GM12878 (cell line): ENCODE measurements at regions not wholly inside any gene's neighbourhood (a gene's known extent, or its start where the extent isn't known, plus 50 kb on each side); places are given as distances from the start of the nearest gene placed in this dataset.

Experiments used
- ATAC-seq: fragments of 200-7000 bp; cut with Tn5 transposase; 3 replicates; pipeline ENCODE4 v1.9.1; 2020; ENCODE audit warnings: mild to moderate bottlenecking, moderate library complexity
- BruUV-seq: library from RNA; stranded (reverse); fragments of 400-500 nt; replicated peaks from 2 replicates; lab custom pipeline; 2021; lab: Mats Ljungman, UMichigan
- CTCF ChIA-PET: fragments of 300-600 bp; sonication (Branson Sonifier 250); formaldehyde crosslinking; extraction: SDS; loops from one replicate; lab custom pipeline; 2021; ENCODE audit warnings: inconsistent platforms; lab: Yijun Ruan, JAX
- POLR2A ChIA-PET: fragments of 350-600 bp; formaldehyde crosslinking; extraction: SDS; loops from one replicate; lab custom pipeline; 2021; ENCODE audit warnings: inconsistent platforms; lab: Charles Lee
- RAD21 ChIA-PET: fragments of 300-600 bp; sonication (Branson Sonifier 250); formaldehyde crosslinking; loops from one replicate; lab custom pipeline; 2023; ENCODE audit warnings: antibody characterized with exemption; ENCODE audit not compliant: unreplicated experiment; lab: Charles Lee
- SMC1A ChIA-PET: fragments of 300-600 bp; sonication (Branson Sonifier 250); formaldehyde crosslinking; loops from one replicate; lab custom pipeline; 2023; ENCODE audit not compliant: unreplicated experiment, uncharacterized antibody; lab: Charles Lee
- DNase-seq: peaks from one replicate; pipeline ENCODE4 v3.0.0-alpha.2; 2011; ENCODE audit warnings: low read depth, low spot score
- FAIRE-seq: peaks from 3 replicates; lab custom pipeline; 2011; peaks lifted over from hg19 to GRCh38; lab: Jason Lieb, UNC
- H2AFZ ChIP-seq: 2 replicates; pipeline ENCODE4 v1.6.0; 2011; ENCODE audit warnings: low read depth, low read length, control low read depth; ENCODE audit not compliant: control insufficient read depth
- H3K27ac ChIP-seq: 2 replicates; pipeline ENCODE4 v1.5.1; 2011; ENCODE audit warnings: control low read depth; ENCODE audit not compliant: control insufficient read depth, insufficient read depth
- H3K27me3 ChIP-seq, 2 experiments: replicated peaks in 1 of 2; 2 replicates each; pipeline versions ENCODE4 v1.6.0 to v1.6.1; 2011; ENCODE audit warnings: low read length in 1 of 2; ENCODE audit not compliant: control insufficient read depth in 2 of 2, insufficient read depth in 2 of 2
- H3K36me3 ChIP-seq, 2 experiments: 2 replicates each; pipeline ENCODE4 v1.5.1; 2011; ENCODE audit warnings: low read length in 1 of 2; ENCODE audit not compliant: control insufficient read depth in 2 of 2, insufficient read depth in 2 of 2
- H3K4me1 ChIP-seq: 2 replicates; pipeline ENCODE4 v1.6.1; 2011; ENCODE audit warnings: mild to moderate bottlenecking, low read length, moderate library complexity, mixed read lengths; ENCODE audit not compliant: control insufficient read depth, insufficient read depth
- H3K4me2 ChIP-seq: 2 replicates; pipeline ENCODE4 v1.6.0; 2011; ENCODE audit warnings: control low read depth; ENCODE audit not compliant: control insufficient read depth, insufficient read depth
- H3K4me3 ChIP-seq: fragments of 200-600 bp; sonication (generic); 2 replicates; pipeline ENCODE4 v1.5.1; 2016
- H3K79me2 ChIP-seq: 2 replicates; pipeline ENCODE4 v1.6.0; 2011; ENCODE audit warnings: low read length; ENCODE audit not compliant: control insufficient read depth, insufficient read depth
- H3K9ac ChIP-seq: 2 replicates; pipeline ENCODE4 v1.8.0; 2011; ENCODE audit warnings: low read length, control low read depth, mixed read lengths; ENCODE audit not compliant: control insufficient read depth, insufficient read depth
- H3K9me3 ChIP-seq: replicated peaks from 3 replicates; pipeline ENCODE4 v1.5.1; 2011; ENCODE audit warnings: mild to moderate bottlenecking, low read length; ENCODE audit not compliant: control insufficient read depth, insufficient read depth
- H4K20me1 ChIP-seq: 2 replicates; pipeline ENCODE4 v1.6.0; 2011; ENCODE audit not compliant: control insufficient read depth, insufficient read depth
- RAD21 ChIP-seq: IDR thresholded peaks from 2 replicates; pipeline ENCODE4 v1.6.1; 2011; ENCODE audit warnings: mild to moderate bottlenecking, low read depth, low read length, moderate library complexity; ENCODE audit not compliant: insufficient read depth
- TCF7 ChIP-seq: IDR thresholded peaks from 2 replicates; pipeline ENCODE4 v1.6.1; 2014; ENCODE audit warnings: antibody characterized with exemption, borderline replicate concordance
- WGBS: methylation state at CpG from one replicate; pipeline ENCODE4 v1.1.6; 2016; ENCODE audit warnings: low lambda C conversion rate; ENCODE audit not compliant: insufficient replicate concordance, insufficient coverage; ENCODE audit errors: missing lambda C conversion rate; 5-methylcytosine and 5-hydroxymethylcytosine counted together
- in situ Hi-C: fragments of 300-500 bp; cut with MboI; formaldehyde crosslinking; loops from 9 replicates; pipeline ENCODE4 v1.14.3; 2018; ENCODE audit warnings: mixed read lengths
- intact Hi-C: fragments of 100-400 bp; cut with micrococcal nuclease; formaldehyde crosslinking; loops from one replicate; pipeline ENCODE4 v1.14.2; 2022; ENCODE audit not compliant: unreplicated experiment
- TF ChIP-seq, protein P1 (sequence below), 3 experiments: IDR thresholded peaks in 2 of 3; conservative IDR thresholded peaks in 1 of 3; 2 replicates each; pipeline ENCODE4 v1.5.1; 2011; ENCODE audit warnings: low read depth in 3 of 3, low read length in 3 of 3, mild to moderate bottlenecking in 3 of 3, control low read depth in 2 of 3, moderate library complexity in 2 of 3, inconsistent platforms in 1 of 3, mixed read lengths in 1 of 3; ENCODE audit not compliant: control insufficient read depth in 2 of 3, insufficient read depth in 1 of 3; ENCODE audit errors: extremely low read depth in 1 of 3

DNA sequence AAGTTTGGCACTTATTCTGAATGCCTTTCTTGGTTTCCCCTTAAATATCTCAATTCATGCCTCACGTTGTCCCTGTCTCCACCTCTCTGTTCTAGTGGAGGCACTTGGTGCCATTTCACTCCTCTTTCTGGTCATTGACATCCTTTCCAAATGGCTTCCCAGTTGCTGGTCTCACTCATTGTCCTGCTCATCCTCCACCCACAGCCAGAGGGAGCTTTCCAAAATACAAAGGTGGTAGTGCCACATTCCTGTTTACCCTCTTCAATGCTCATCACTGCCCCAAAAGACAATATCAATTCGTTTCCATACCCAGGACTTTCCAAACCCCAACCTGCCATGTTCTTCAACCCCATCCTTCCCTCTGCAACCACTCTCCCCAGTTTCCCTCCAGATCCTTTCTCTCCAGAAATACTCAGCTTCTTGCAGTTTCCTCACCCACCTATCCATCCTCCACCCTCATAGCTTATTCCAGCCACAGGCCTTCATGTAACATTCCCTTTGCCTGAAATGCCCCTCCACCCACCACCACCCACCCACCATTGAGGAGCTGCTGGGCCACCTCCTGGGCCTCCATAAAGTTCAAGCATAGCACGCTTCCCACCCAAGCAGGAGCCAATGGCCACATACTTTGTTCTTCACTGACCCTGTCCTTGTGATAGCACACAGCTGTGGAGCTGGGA is 63.1 kb upstream of the ADRB1 start:
- ChIA-PET SMC1A (interaction anchor here (0.7 to 2.9 kb wide), 9 partner anchors 12 to 123 kb away, joined by 3 to 7 read pairs (median 3); no protein-coding TSS in a partner anchor), CTCF (interaction anchor here (0.8 to 1.3 kb wide), 4 partner anchors 10 to 63 kb away, joined by 4 to 5 read pairs (median 4); no protein-coding TSS in a partner anchor), RAD21 (interaction anchor here (0.8 to 0.9 kb wide), 2 partner anchors 19 to 120 kb away, joined by 3 read pairs; no protein-coding TSS in a partner anchor), POLR2A (interaction anchor here (0.5 kb wide), 1 partner anchor 401 kb away, joined by 3 read pairs; no protein-coding TSS in a partner anchor)
- peaks cover 21% of the 10 kb centered on the region for H3K4me1 ChIP-seq
- no peaks in the 10 kb centered on the region for H3K79me2 ChIP-seq
- no peak for FAIRE-seq
- H3K36me3 ChIP-seq = no peaks in the 10 kb centered on the region
- H3K4me3 ChIP-seq = no peak overlapping the region
- DNase-seq = no peak
- BruUV-seq = no TSS peak
- TF ChIP-seq RAD21 = 0 out of 2 replicates have a peak, but pooled peaks have one; percentile 2
- TF ChIP-seq TCF7 = no peak
- TF ChIP-seq, protein P1, sequence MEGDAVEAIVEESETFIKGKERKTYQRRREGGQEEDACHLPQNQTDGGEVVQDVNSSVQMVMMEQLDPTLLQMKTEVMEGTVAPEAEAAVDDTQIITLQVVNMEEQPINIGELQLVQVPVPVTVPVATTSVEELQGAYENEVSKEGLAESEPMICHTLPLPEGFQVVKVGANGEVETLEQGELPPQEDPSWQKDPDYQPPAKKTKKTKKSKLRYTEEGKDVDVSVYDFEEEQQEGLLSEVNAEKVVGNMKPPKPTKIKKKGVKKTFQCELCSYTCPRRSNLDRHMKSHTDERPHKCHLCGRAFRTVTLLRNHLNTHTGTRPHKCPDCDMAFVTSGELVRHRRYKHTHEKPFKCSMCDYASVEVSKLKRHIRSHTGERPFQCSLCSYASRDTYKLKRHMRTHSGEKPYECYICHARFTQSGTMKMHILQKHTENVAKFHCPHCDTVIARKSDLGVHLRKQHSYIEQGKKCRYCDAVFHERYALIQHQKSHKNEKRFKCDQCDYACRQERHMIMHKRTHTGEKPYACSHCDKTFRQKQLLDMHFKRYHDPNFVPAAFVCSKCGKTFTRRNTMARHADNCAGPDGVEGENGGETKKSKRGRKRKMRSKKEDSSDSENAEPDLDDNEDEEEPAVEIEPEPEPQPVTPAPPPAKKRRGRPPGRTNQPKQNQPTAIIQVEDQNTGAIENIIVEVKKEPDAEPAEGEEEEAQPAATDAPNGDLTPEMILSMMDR (IDR thresholded peaks at IDR 0.05 in 2 of 3, conservative IDR thresholded peaks at IDR 0.05 in 1 of 3; ENCODE audit: control insufficient read depth in 2 of 3, extremely low read depth in 1 of 3, insufficient read depth in 1 of 3, low read depth in 3 of 3, low read length in 3 of 3) = peak in 1 of 3 experiments; percentile 13; a peak in 1 of 6 replicates
- H4K20me1 ChIP-seq = no peaks in the 10 kb centered on the region
- ATAC-seq = no peak
- in situ Hi-C loops (no loop called here), intact Hi-C loops (no loop called here)
- H3K4me2 ChIP-seq = no peak overlapping the region
- no peaks in the 10 kb centered on the region; the same call in 2 of the 3 replicates for H3K9me3 ChIP-seq
- H3K9ac ChIP-seq = no peak overlapping the region
- no peak overlapping the region for H2AFZ ChIP-seq
- no peak overlapping the region for H3K27ac ChIP-seq
- H3K27me3 ChIP-seq = no peaks in the 10 kb centered on the region
- 83% methylated on average over 3 of the region's 3 CpGs for WGBS
